ENCODE measurements at regions not wholly inside any gene's neighbourhood (a gene's known extent, or its start where the extent isn't known, plus 50 kb on each side); places are given as distances from the start of the nearest gene placed in this dataset.

DNA sequence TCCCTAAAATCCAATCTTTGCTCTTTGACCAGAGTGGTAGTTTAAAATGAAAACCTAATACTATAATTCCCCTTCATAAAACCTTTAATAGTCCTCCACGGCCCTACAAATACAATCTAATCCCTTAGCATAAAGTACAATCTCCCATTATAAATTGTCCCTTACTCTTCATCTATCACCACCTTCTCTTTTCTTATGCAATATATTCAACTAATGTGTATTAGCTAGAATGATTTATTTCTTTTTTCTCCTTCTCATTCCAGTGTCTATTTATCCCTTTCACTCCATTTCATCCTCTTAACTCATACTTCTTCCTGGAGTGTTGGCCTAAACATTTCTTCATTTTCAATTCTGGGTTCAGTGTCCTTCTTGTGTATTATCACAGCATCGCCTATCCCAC is 872.1 kb upstream of the PCDH20 start:
- DNase-seq (ENCODE audit: low spot score), result no peak
- in situ Hi-C loops (cut with MboI; ENCODE audit: low pct_unique_long_range_greater_than_20kb, low sequenced_read_pairs, unreplicated experiment), result no loop called here
- TF ChIP-seq, protein P1, sequence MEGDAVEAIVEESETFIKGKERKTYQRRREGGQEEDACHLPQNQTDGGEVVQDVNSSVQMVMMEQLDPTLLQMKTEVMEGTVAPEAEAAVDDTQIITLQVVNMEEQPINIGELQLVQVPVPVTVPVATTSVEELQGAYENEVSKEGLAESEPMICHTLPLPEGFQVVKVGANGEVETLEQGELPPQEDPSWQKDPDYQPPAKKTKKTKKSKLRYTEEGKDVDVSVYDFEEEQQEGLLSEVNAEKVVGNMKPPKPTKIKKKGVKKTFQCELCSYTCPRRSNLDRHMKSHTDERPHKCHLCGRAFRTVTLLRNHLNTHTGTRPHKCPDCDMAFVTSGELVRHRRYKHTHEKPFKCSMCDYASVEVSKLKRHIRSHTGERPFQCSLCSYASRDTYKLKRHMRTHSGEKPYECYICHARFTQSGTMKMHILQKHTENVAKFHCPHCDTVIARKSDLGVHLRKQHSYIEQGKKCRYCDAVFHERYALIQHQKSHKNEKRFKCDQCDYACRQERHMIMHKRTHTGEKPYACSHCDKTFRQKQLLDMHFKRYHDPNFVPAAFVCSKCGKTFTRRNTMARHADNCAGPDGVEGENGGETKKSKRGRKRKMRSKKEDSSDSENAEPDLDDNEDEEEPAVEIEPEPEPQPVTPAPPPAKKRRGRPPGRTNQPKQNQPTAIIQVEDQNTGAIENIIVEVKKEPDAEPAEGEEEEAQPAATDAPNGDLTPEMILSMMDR (IDR thresholded peaks at IDR 0.05; ENCODE audit: extremely low read depth, insufficient read depth, missing control alignments), result no peak

DNA sequence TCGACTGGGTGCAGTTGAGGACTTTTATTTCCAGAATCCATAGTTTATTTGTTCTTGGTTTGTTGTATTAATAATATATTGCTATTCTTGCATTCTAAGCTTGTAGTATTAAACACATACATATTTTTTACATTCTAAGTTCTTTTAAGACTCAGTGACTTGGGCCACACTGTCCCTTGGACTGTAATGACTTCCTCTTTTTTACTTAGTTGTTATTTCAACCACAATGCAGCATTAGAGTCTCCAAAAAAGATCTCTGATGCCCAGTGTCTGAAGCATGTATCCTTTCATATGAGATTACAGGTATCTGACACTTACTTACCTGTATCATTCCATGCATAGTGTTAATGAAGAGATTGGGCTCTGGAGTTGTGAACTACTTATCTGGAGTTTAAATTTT is 864.9 kb upstream of the PCDH20 start:
- in situ Hi-C loops (cut with MboI; ENCODE audit: low pct_unique_long_range_greater_than_20kb, low sequenced_read_pairs, unreplicated experiment), result no loop called here
- DNase-seq (ENCODE audit: low spot score), result no peak
- TF ChIP-seq, protein P1 (IDR thresholded peaks at IDR 0.05; ENCODE audit: extremely low read depth, insufficient read depth, missing control alignments), result no peak

- TF ChIP-seq, protein P1 (IDR thresholded peaks at IDR 0.05; ENCODE audit: extremely low read depth, insufficient read depth, missing control alignments), result no peak
- DNase-seq (ENCODE audit: low spot score), result no peak
- in situ Hi-C loops (cut with MboI; ENCODE audit: low pct_unique_long_range_greater_than_20kb, low sequenced_read_pairs, unreplicated experiment), result no loop called here
Observed at GRCh38 chr13:62278271-62278670, 862.6 kb upstream of the PCDH20 start.

DNA sequence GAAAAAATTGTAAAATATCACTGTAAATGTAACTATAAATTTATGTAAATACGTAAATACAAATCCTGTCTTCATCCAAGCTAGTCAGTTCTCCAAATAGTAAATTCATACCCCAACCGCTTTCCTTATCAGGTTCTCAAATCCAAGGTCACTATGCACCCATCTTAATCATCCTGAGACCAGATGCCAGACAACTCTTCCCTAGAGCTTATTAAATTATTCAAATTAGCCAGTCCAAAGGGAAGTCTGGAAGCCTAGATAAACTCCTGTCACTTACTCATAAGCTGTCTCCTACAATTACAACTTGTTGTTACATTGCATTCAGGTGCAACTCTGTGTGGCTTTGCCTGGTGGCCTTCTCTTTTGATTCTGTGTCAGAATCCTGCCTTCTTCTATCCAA is 836.1 kb upstream of the PCDH20 start:
- in situ Hi-C loops (cut with MboI; ENCODE audit: low pct_unique_long_range_greater_than_20kb, low sequenced_read_pairs, unreplicated experiment), result no loop called here
- TF ChIP-seq, protein P1 (IDR thresholded peaks at IDR 0.05; ENCODE audit: extremely low read depth, insufficient read depth, missing control alignments), result no peak
- no peak for DNase-seq (ENCODE audit: low spot score)

DNA sequence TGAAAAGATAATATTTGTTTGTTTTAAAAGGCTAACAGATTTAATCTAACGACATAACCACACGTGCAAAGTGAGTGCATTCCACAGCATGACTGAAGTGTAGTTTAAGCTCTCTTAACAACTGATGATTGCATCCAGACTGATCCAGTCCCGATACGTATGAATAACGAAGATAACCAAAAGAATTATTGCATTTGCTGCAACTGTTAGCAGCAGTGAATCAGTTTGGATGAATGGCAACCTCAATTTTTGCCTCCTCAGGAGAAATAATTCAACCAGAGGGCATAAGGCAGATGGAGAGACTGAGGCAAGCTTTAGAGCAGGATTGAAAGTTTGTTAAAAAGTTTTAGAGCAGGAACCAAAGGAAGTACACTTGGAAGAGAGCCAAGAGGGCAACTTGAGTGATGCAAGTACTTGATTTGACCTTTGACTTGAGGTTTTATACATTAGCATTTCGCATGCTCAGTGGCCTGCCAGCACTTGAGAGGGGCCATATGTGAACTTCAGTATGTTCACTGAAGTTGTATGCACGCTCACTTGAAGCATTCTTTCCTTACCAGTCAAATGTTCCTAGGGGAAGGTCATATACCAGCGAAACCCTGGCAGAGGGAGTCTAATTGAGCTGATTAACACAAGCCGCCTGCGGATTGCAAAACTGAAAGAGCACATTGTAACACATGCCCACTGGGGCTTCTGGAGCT is 835.0 kb upstream of the PCDH20 start:
- TF ChIP-seq, protein P1 (IDR thresholded peaks at IDR 0.05; ENCODE audit: extremely low read depth, insufficient read depth, missing control alignments), result no peak
- no peak for DNase-seq (ENCODE audit: low spot score)
- in situ Hi-C loops (cut with MboI; ENCODE audit: low pct_unique_long_range_greater_than_20kb, low sequenced_read_pairs, unreplicated experiment), result no loop called here

GRCh38 chr13:62246581-62246980 is 830.9 kb upstream of the PCDH20 start:
- in situ Hi-C loops (cut with MboI; ENCODE audit: low pct_unique_long_range_greater_than_20kb, low sequenced_read_pairs, unreplicated experiment), result no loop called here
- TF ChIP-seq, protein P1 (IDR thresholded peaks at IDR 0.05; ENCODE audit: extremely low read depth, insufficient read depth, missing control alignments), result no peak
- DNase-seq (ENCODE audit: low spot score), result no peak

Measured in GM13977 (cell line).